CD4-positive, alpha-beta T cell (primary cell): ENCODE measurements at regions not wholly inside any gene's neighbourhood (a gene's known extent, or its start where the extent isn't known, plus 50 kb on each side); places are given as distances from the start of the nearest gene placed in this dataset.

Experiments used
- ATAC-seq: fragments of 200-7000 bp; cut with Tn5 transposase; one replicate; pipeline ENCODE4 v1.10.0; 2022; ENCODE audit warnings: mild to moderate bottlenecking; ENCODE audit not compliant: poor library complexity
- CTCF ChIA-PET: fragments of 350-600 bp; sonication (Branson Sonifier 250); formaldehyde crosslinking; loops from one replicate; lab custom pipeline; 2021; ENCODE audit warnings: antibody characterized with exemption, inconsistent platforms; lab: Charles Lee
- POLR2A ChIA-PET: fragments of 350-600 bp; sonication (Branson Sonifier 250); formaldehyde crosslinking; loops from one replicate; lab custom pipeline; 2021; ENCODE audit warnings: antibody characterized with exemption, inconsistent platforms; lab: Charles Lee
- DNase-seq, 14 experiments: peaks; one replicate each; pipeline ENCODE4 v3.0.0-alpha.2; 2013 to 2020; ENCODE audit warnings: mixed read lengths in 2 of 14
- H3K27ac ChIP-seq, 2 donors: one replicate each; pipeline versions ENCODE4 v1.5.1 to v1.7.0; 2013; ENCODE audit warnings: low read length in 2 of 2, low read depth in 1 of 2, mild to moderate bottlenecking in 1 of 2
- H3K27me3 ChIP-seq, 2 experiments: 1 replicate in 1 of 2; 2 replicates in 1 of 2; pipeline versions ENCODE4 v1.6.1 to v1.7.0; 2013; ENCODE audit warnings: low read length in 2 of 2, control low read depth in 1 of 2, mild to moderate bottlenecking in 1 of 2, moderate library complexity in 1 of 2; ENCODE audit not compliant: insufficient read depth in 2 of 2, control insufficient read depth in 1 of 2
- H3K36me3 ChIP-seq: one replicate; pipeline ENCODE4 v1.6.1; 2013; ENCODE audit warnings: low read length, control low read depth; ENCODE audit not compliant: insufficient read depth
- H3K4me1 ChIP-seq: one replicate; pipeline ENCODE4 v1.6.1; 2013; ENCODE audit warnings: low read length, control low read depth; ENCODE audit not compliant: insufficient read depth
- H3K4me3 ChIP-seq: one replicate; pipeline ENCODE4 v1.5.1; 2013; ENCODE audit warnings: mild to moderate bottlenecking, low read length, moderate library complexity
- H3K9me3 ChIP-seq, 2 experiments: 1 replicate in 1 of 2; 2 replicates in 1 of 2; pipeline versions ENCODE4 v1.6.1 to v1.7.0; 2013; ENCODE audit warnings: low read length in 2 of 2, mild to moderate bottlenecking in 2 of 2, control low read depth in 1 of 2, moderate library complexity in 1 of 2; ENCODE audit not compliant: control insufficient read depth in 1 of 2, insufficient read depth in 1 of 2
- H3K27ac Mint-ChIP-seq: one replicate; pipeline ENCODE4 v1.8.0; 2020; ENCODE audit warnings: mixed read lengths
- H3K27me3 Mint-ChIP-seq: one replicate; pipeline ENCODE4 v1.8.0; 2021; ENCODE audit warnings: mixed read lengths
- H3K36me3 Mint-ChIP-seq: one replicate; pipeline ENCODE4 v1.8.0; 2021; ENCODE audit warnings: low read depth, mixed read lengths
- H3K4me1 Mint-ChIP-seq: one replicate; pipeline ENCODE4 v1.8.0; 2021; ENCODE audit warnings: low read depth, mixed read lengths
- H3K4me3 Mint-ChIP-seq: one replicate; pipeline ENCODE4 v1.8.0; 2020; ENCODE audit warnings: mild to moderate bottlenecking, mixed read lengths
- H3K9me3 Mint-ChIP-seq: one replicate; pipeline ENCODE4 v1.8.0; 2020; ENCODE audit warnings: mixed read lengths
- intact Hi-C, 2 experiments: fragments of 100-400 bp; cut with DNase I in 1 of 2; cut with micrococcal nuclease in 1 of 2; formaldehyde crosslinking; loops; one replicate each; pipeline versions ENCODE4 v1.15.1 to v1.9.0; 2023 to 2025; cut with DNase I, micrococcal nuclease
- TF ChIP-seq, protein P1 (sequence below): fragments of 200-600 bp; IDR thresholded peaks from one replicate; pipeline ENCODE4 v1.8.0; 2022; ENCODE audit warnings: antibody characterized with exemption, mild to moderate bottlenecking

DNA sequence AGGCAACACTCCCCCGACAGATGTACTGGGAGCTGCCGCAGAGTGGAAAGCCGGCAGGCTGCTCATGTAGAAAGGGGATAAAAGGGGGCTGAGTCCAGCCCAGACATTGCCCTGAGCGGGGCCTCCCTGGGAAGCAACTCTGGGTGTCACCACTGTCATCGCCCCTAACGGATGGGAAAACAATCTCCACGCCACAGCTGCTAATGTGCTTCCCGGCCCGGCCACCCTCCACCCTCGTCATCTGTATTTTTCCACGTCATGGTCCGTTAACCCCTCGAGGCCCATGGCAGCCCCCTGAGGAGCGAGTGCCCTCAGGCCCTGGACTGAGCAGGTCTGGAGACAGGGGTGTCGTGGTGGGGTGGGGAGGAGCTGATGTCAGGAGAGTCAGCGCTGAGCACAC lies 227.4 kb downstream of the DLL1 start:
- H3K4me3 ChIP-seq = no peak overlapping the region
- H3K4me1 ChIP-seq = no peaks in the 10 kb centered on the region
- ChIA-PET POLR2A (no interaction called here), CTCF (no interaction called here)
- no peaks in the 10 kb centered on the region for H3K36me3 Mint-ChIP-seq
- H3K27me3 Mint-ChIP-seq = no peaks in the 10 kb centered on the region
- no peaks in the 10 kb centered on the region for H3K9me3 Mint-ChIP-seq
- H3K9me3 ChIP-seq = peaks cover 0 to 8% of the 10 kb centered on the region in 2 experiments
- no peaks in the 10 kb centered on the region for H3K27me3 ChIP-seq
- TF ChIP-seq, protein P1, sequence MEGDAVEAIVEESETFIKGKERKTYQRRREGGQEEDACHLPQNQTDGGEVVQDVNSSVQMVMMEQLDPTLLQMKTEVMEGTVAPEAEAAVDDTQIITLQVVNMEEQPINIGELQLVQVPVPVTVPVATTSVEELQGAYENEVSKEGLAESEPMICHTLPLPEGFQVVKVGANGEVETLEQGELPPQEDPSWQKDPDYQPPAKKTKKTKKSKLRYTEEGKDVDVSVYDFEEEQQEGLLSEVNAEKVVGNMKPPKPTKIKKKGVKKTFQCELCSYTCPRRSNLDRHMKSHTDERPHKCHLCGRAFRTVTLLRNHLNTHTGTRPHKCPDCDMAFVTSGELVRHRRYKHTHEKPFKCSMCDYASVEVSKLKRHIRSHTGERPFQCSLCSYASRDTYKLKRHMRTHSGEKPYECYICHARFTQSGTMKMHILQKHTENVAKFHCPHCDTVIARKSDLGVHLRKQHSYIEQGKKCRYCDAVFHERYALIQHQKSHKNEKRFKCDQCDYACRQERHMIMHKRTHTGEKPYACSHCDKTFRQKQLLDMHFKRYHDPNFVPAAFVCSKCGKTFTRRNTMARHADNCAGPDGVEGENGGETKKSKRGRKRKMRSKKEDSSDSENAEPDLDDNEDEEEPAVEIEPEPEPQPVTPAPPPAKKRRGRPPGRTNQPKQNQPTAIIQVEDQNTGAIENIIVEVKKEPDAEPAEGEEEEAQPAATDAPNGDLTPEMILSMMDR = no peak
- ATAC-seq (no peak), DNase-seq (peak in 1 of 14 experiments; percentile 29)
- H3K4me1 Mint-ChIP-seq = no peaks in the 10 kb centered on the region
- no peaks in the 10 kb centered on the region for H3K36me3 ChIP-seq
- H3K27ac ChIP-seq = no peak overlapping the region
- no peak overlapping the region for H3K27ac Mint-ChIP-seq
- no peak overlapping the region for H3K4me3 Mint-ChIP-seq
- intact Hi-C loops = no loop called here

DNA sequence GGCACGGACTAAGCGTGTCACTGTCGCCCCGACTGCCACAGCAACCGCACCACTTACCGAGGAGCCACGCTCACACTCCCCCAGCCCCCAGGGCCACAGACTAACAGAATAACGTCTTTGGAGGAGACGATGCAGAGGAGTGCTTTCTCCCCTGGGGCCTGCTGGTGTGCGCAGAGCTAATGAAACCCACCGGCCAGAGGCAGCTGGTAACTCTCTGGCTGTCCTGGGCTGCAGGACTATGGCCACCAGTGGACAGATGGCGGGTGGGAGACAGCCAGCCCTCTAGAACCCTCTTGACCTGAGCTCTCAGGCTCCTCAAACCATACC lies 228.0 kb downstream of the DLL1 start:
- CTCF ChIA-PET = no interaction called here
- no peak overlapping the region for H3K4me3 Mint-ChIP-seq
- no peaks in the 10 kb centered on the region for H3K36me3 ChIP-seq

DNA sequence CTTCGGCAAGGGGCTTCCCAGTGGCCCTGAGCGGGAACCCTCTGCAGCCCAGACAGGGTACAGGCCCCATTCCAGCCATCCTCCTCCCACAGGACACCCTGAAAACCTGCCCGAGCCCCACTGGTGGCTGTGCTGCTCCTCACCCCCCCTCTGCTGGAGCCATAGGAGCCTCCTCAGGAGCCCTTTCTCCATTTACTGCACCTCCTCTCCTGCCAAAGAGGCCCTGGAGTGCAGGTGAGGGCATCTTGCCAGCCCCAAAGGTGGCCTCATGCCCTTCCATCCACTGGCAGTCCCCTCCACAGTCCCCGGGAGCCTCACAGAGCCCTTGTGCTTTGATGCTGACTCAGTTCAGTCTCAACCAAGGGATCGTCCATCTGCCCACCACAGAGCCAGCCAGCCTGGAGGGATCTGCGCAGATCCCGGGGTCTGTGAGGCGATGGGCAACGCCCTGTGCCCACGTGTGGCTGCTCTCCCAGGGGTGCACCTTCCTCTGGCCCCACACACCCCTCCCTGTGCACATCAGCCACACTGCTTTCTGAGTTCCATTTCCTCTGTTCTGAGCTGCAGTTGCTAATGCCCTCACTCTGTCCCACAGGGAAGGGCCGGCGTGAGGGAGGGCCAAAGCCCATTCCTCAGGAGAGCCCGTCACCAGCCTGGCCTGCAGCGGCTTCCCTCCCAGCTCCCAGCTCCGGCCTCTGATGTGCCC lies 228.5 kb downstream of the DLL1 start:
- Mint-ChIP-seq H3K27ac (no peak overlapping the region), H3K27me3 (no peaks in the 10 kb centered on the region), H3K9me3 (no peaks in the 10 kb centered on the region), H3K4me3 (no peak overlapping the region), H3K4me1 (no peaks in the 10 kb centered on the region), H3K36me3 (no peaks in the 10 kb centered on the region)
- intact Hi-C loops = no loop called here
- Histone ChIP-seq H3K4me3 (no peak overlapping the region), H3K4me1 (no peaks in the 10 kb centered on the region), H3K27ac (no peak overlapping the region), H3K27me3 (no peaks in the 10 kb centered on the region), H3K9me3 (no peaks in the 10 kb centered on the region), H3K36me3 (no peaks in the 10 kb centered on the region)
- no peak for ATAC-seq
- ChIA-PET POLR2A (no interaction called here), CTCF (no interaction called here)
- DNase-seq = peak in 1 of 14 experiments; percentile 25
- TF ChIP-seq, protein P1 = no peak

More for the DNA sequence above, 228.0 kb downstream of the DLL1 start:
- H3K27me3 Mint-ChIP-seq = no peaks in the 10 kb centered on the region
- Histone ChIP-seq H3K9me3 (peaks cover 0 to 2% of the 10 kb centered on the region in 2 experiments), H3K27me3 (no peaks in the 10 kb centered on the region), H3K4me1 (no peaks in the 10 kb centered on the region), H3K4me3 (no peak overlapping the region), H3K27ac (no peak overlapping the region)
- intact Hi-C loops = no loop called here
- no peaks in the 10 kb centered on the region for H3K9me3 Mint-ChIP-seq
- H3K36me3 Mint-ChIP-seq = no peaks in the 10 kb centered on the region
- POLR2A ChIA-PET = no interaction called here
- no peaks in the 10 kb centered on the region for H3K4me1 Mint-ChIP-seq
- TF ChIP-seq, protein P1 = no peak
- no peak for ATAC-seq
- peak in 1 of 14 experiments; percentile 19 for DNase-seq
- no peak overlapping the region for H3K27ac Mint-ChIP-seq
